HG02678 (cell line): ENCODE measurements at regions not wholly inside any gene's neighbourhood (a gene's known extent, or its start where the extent isn't known, plus 50 kb on each side); places are given as distances from the start of the nearest gene placed in this dataset.

Experiments
- ATAC-seq: cut with Tn5 transposase; IDR thresholded peaks from one replicate; pipeline ENCODE4 v1.9.1; 2021; ENCODE audit warnings: mild to moderate bottlenecking, moderate library complexity; ENCODE audit not compliant: unreplicated experiment

DNA sequence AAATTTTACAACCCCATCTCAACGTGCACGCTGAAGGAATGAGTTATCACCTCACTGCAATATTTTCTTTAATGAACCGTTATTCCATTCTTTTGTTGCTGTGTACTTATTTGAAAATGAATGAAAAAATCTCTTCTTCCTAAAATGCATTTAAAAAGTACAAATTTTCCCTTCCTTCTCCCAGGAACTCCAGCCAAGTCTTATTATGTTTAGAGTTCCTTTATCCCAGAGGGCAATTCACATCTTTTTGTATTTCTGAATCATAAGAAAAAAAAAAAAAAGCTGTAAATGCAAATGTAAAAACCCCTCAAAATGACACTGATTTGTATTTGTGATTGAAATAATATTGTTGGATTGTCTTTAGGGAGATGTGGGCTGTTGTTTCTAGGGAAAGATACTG is 2194.3 kb upstream of the CELF4 start:
- no peak for ATAC-seq

DNA sequence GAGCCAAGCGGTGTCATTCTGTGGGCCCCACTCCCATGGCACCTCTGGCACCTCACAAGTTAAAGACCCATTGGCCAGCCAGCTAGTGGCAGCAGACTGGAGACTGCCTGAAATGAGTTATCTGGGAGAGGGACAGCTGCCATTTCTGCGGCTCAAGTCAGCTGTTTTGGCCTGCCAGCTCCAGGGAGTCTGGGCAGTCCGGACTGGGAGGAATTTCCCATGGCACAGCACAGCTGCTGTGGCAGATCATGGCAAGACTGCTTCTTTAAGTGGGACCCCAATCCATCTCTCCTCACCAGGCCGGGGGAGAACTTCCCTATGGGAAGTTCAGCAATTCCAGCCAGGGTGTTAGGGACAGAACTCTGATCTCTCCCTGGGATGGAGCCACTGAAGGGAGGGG is 2187.6 kb upstream of the CELF4 start:
- ATAC-seq, result no peak

DNA sequence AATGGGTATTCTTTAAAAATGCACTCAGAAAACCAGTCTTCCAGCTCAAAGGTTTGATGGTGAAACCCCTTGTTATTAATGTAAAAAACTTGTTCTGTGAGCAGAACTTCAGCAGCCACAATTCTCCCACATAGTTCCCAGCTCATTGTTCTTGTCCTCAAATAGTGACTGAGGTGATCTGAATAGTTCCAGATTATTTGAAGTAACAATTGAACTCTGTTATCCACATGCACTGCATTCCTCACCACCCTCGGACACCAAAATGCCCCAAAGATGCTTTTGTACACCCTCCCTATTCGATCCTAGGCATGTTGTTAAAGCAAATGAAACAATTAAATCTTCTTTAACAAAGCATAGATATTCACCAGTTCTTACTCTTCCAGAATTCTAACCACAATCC is 2186.8 kb upstream of the CELF4 start:
- no peak for ATAC-seq

DNA sequence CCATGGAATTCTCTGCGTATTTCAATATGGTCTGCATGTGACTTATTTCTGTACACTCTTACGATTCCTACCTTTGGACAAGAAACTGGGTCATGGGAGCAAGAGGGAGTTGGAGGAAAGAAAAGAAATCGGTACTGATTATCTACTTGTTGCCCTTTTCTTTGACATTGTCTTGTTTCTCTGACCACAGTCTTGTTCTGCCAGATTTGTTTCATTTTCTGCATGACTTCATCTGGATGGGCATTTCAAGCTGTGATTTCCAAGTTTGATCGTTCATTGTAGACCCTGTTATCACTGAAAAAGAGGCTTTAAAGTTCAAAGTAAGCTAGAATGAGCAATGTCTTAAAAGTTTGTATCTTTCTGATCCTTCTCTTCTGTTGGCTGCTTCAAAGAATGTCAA is 2186.3 kb upstream of the CELF4 start:
- no peak for ATAC-seq

DNA sequence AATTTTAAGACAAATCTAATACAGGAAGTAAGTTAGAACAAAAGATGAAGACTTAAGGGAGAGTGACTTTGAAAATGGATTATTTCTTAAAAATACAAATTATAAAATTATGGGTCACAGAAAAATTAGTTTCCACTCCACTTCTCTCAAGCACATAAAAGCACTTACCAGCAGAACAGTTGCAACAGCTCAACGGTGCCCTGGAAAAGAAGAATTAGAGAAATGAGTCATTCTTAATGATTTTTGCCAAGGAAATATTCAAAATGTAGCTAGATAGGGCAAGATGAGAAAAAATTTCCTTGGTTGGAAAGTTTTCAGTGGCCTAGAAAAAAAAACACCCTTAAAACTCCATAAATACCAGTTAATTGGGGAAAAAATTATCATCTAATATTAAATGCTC is 2185.6 kb upstream of the CELF4 start:
- no peak for ATAC-seq

DNA sequence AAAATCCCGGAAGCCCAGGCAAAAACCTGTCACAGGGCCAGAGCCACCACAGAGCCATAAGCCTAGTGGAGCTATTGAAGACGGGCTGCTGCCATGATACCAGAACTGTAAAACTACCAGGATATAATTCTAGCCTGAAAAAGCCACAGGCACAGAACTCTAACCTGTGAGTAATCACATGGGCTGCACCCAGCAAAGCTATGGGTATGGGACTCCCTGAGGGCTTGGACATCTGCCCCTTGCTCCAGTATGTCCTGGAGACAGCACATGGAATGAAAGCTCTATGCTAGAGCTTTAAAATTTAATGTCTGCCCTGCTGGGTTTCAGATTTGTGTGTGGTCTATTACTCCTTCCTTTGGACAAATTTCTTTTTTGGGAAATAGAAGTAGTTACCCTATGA is 2183.6 kb upstream of the CELF4 start:
- no peak for ATAC-seq

DNA sequence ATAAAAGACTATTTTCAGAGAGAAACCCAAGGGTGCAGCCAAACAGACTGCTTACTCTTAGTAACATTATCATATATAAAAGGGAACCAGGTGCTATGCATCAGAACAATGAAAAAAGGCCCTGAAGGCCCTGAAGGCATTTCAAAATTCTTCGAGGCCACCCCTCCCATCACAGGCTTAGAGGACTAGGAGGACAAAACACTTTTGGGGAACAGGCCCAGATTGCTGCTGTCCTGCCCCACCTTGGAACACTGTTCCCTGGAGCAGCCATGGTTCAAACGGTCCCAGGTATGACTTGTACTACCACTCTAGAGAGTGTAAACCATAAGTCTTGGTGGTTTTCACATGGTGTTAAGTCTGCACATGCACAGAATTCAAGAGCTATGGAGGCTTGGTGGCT is 2183.1 kb upstream of the CELF4 start:
- no peak for ATAC-seq

DNA sequence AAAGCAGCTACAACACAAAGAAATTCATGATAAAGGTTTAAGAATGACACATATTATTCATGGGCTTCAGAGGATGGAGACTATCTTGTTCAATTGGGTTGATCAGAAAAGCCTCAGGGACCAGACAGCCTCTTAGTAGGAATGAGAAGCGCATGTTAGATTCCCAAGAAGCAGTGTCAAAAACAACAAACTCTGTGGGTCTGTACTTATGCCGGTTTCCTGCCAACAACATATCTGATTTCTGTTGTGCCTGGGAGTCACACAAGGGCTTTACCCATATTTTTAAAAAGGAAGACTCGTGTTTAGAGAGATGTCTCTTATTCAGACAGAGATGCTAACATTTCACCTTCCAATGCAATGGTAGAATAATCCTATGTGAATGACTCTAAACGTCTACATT is 2180.6 kb upstream of the CELF4 start:
- no peak for ATAC-seq

DNA sequence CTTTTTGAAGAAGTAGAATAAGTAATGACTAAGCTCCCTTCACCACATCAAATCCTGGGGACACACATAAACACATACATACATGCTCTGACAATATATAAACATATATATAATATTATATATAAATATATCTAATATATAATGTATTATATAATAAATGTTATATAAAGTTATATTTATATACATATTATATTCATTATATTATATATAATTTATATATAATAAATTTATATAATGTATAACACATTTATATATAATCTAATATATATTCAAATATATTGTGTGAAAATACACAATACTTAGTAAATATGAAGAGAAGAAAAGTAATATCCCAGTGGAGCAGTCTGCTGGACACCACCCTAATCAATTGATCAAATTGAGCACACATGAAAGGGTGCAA is 2177.9 kb upstream of the CELF4 start:
- ATAC-seq, result no peak

DNA sequence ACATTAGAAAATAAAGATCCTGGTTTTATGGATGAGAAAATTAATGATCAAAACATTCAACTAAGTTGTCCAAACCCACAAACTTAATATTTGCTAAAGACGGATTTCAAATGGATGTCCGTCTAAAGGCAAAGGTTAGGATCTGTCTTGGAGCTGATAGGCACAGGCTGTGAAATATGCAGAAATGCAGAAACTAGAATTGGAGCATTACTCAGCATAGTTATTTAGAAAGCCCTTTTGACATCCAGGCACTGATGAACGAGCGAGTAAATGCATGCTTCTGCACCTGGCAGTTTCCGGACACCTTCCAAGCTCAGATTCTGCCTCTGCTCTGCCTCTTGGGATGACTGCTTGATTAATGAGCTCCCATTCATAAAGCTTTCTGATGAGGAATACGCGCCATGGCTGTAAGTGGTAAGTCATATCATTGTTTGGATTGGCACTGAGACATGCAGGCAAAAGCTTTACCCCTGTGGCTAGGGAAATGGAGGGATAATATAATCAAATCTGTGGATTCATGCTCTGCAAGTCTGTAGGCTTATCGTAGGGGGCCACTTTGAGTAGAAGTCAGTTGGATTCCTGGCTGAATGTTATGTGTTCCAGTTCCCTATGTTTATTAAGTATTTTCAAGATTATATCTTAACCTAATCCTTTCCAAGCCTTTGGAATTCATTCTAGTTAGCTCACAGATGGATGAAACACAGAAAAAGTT is 2176.3 kb upstream of the CELF4 start:
- ATAC-seq, result no peak

DNA sequence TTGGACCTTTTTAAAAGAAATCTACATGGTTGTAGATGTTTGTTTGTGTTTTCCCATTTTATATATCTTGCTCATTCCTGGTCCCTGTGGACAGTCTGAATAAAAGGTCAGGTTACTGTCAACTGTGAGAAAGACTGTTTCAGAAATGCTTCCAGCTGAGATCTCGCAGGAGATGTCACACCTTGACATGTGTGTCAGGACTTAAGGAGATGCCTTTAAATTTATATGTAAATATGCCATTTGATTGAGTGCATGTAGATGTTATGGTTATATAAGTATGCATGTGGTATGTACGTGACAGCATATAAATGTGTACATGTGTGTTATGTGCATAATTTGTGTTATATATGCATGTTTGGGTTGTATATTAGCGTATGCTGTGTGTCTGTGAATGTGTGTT is 2172.3 kb upstream of the CELF4 start:
- no peak for ATAC-seq

DNA sequence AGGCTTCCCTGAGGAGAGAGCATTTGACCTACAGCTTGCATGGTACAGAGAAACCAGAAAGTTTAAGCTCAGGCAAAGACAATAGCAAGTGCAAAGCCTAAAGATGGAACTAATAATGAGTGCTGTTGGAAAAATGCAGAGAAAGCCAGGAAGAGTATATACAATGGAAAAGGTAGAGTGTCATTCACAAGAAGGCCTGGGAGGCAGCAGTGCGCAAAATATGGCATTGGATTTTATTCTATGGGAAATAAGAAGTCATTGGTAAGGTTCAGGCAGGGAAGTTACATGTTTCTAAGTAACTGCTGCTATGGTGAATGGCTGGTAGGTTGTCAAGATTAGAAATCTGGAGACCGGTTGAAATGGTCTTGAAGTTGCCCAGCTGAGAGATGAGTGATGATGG is 2167.3 kb upstream of the CELF4 start:
- ATAC-seq, result no peak

DNA sequence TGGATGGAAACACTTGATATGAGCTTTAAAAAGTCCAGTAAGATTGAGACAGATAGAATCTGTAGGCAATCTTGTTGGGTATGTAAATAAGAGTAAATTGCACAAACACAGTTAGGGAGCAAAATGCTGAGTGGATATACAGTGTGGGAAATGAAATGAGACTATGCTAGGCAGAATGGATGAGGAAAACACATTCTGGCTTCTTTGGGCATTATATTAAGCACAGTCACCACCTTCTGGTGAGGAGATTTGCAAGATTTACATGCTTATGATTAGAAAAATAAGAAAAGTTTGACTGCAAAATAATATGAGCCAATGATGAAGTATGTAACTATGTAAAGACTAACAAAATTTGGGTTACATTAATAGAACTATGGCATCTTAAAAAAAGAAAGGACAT is 2165.0 kb upstream of the CELF4 start:
- no peak for ATAC-seq

DNA sequence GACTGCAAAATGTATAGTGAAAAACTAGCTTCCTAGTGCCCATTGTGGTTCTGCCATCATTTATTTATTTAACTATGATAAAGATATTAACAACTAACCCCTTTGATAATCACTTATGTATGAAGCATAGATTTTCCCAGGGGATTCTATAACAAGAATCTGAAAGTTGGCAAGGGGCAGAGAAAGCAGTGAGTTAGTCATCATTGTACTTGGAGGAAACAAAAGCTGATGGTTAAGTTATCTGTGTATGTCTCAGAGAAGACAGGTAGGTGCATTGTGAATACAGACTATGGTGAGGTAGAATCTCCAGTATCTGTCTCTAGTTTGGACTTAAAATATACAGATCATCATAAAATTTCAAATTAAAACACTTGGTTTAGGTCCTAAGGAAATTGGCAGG is 2159.1 kb upstream of the CELF4 start:
- no peak for ATAC-seq

DNA sequence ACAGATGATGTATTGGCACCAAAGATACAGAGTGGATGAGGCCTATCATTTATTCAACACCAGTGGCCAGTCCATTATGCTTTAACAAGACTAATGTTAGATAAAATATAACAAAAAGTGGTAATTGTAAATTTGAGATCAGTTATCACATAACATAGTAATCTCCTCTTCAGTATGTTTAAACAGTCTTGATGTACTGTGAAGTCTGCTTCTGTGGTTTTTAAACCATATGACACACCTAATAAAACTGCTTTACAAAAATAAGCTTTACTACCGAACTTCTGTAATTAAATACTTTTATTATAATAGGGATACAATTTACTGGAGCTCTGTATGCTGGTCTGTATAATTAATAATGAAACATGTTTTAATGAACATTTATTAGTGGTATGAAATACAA is 2156.1 kb upstream of the CELF4 start:
- ATAC-seq, result no peak

DNA sequence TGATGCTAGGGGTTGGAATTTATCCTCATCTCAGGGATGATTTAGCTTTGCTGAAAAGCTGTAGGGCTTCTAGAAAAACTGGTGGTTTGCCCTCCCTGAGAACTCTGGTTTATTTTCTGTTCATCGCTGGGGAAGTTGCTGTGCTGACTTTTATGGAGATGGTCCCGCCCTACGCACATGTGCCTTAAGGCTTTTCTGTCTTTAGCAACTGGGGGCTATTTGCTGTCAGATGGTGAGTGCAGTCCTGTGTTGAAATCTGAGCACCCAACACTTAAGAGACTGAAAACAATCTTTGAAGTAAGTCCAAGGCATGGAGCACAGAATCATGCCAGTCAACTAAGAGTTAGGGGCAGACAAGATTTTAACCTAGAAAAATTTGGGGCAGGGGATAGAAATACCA is 2148.4 kb upstream of the CELF4 start:
- no peak for ATAC-seq

DNA sequence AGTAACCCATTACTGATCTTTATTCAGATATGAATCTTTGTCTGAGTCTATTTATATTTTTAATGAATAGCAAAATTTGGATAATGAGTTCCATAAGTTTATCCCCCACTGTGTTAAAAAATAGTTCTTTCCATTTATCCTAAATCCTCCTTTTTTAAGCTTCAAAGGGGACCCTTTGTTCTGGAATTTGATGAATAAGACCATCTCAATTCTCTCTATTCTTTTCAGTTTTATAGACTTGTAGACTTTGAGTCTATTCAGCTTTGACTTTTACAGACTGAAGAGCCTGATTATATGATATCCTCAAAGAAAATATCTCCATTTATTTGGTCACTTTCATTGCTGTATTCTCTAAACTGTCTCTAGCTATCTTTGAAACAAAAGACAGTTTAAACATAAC is 2146.1 kb upstream of the CELF4 start:
- ATAC-seq, result no peak

DNA sequence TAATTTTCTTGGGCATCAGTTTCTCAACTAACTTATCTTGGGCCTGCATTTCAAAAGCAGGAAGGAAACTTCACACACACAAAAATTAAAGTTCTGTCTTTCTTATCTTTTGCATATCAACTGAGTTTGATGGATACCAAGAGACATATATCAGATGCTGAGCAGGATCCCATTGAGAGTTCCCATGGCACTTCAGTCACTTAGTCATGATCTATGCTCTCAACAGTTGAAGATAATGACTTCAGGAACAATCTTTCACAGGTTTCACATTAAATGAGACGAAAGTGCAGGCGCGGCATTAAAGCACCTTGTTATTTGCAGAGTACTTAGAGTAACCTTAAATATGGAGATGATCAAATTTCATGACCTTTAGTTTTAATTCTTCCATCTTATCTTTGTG is 2139.8 kb upstream of the CELF4 start:
- ATAC-seq, result no peak

DNA sequence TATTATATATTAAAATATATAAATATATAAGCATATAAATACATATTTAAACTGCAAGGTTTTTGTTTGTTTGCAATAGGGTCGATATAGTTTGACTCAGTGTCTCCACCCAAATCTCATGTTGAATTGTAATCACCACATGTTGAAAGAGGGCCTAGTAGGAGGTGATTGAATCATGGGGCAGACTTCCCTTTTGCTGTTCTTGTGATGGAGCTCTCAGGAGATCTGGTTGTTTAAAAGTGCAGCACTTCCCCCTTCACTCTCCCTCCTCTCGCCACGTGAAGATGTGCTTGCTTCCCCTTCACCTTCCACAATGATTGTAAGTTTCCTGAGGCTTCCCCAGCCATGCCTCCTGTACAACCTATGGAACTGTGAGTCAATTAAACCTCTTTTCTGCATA is 2137.3 kb upstream of the CELF4 start:
- no peak for ATAC-seq

DNA sequence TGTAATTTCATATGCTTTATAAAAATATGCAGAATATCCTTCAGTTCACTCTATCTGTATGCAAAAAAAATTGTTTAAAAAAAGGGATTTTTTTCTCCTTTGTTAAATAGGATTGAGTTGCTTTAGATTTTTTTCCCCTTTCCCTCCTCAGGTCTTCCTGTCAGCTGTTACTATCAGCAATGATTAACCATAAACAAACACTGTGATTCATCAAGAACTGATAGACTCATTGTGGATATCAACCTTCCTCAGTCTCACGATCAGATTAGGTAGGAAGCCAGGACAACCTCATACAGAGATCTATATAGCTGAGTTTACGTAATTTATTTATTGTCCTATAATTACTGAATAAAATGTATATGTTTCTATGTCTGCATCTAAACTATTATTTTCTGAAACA is 2136.2 kb upstream of the CELF4 start:
- no peak for ATAC-seq

DNA sequence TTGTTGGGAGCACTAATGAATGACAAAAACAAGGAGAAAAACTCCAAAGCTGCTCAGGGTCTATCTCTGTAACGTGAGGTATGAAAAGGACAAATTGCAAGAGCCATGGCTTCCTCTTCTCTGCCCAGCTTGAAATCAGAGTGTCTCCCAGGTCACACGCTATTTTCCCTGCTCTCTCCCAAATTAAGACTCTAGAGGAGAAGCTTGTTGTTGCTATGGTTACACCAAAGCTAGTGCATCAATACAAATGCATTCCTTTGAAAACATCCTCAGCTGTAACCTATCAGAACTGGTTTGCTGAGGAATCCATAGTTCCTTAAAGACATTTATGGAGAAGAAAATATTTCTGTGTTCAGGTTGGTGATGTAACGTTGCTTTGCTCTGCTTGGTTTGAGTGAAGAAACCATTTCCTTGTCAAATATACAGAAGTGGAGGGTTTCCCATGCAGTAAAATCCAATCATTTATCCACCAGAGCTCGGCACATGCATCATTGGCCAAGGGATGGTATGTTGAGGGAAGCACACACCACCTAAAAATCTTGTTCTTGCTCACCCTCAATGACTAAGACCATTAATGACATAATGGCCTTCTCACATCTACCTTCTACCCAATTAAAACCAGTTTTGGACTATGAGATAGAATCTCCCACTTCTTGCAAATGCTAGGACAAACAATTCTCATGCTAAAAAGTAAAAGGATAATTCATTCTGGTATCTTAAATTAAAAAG is 2135.6 kb upstream of the CELF4 start:
- no peak for ATAC-seq

DNA sequence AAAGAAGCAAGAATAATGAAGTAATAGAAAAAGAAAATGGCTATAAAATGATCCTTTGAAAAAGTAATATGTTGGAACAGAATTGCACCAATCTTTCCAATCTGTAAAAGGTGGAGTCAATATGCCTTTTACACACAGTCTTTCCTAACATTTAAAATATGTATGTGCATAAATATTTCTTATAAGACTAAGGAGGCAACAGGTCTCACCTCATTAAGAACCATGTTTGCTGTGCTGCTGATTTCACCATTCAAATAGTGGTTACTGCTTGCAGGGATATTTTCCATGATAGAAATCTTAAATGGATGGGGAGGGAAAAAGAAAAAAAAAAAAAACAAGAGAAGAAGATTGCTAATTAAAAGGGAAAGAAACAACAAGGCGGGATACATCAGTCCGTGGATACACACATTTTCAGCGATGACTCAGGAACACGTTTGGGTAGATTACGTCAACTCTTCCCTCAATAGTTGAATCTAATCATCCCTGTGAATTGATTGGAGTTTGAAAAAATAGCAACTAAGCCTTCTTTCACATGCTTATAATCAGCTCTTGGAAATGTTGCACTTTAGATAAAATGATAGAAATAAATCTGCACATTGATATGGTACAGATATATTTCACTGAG is 2133.9 kb upstream of the CELF4 start:
- ATAC-seq, result no peak
